ENCODE measurements at regions not wholly inside any gene's neighbourhood (a gene's known extent, or its start where the extent isn't known, plus 50 kb on each side); places are given as distances from the start of the nearest gene placed in this dataset.
"Not testable (repeated sequence)": the region's sequence is repeated elsewhere in the genome, so short reads cannot be mapped to it uniquely, and the experiment has no call there.

- no peaks in the 10 kb centered on the region for H3F3A ChIP-seq (ENCODE audit: insufficient read depth, low read length)
- H3K79me2 ChIP-seq (ENCODE audit: insufficient read depth, low read length), result no peaks in the 10 kb centered on the region
- H2AFZ ChIP-seq (ENCODE audit: low read length), result no peak overlapping the region
- no peaks in the 10 kb centered on the region for H3K9me3 ChIP-seq (ENCODE audit: low read length)
- H3K4me1 ChIP-seq (ENCODE audit: insufficient read depth, low read length, severe bottlenecking), result no peaks in the 10 kb centered on the region
- no peak overlapping the region for H3K27ac ChIP-seq (ENCODE audit: low read depth, low read length, poor library complexity, severe bottlenecking)
- no peak overlapping the region for H3K4me3 ChIP-seq (ENCODE audit: low read depth, low read length, poor library complexity, severe bottlenecking)
- H3K36me3 ChIP-seq (ENCODE audit: insufficient read depth, low read length), result no peaks in the 10 kb centered on the region
- TF ChIP-seq, protein P1, sequence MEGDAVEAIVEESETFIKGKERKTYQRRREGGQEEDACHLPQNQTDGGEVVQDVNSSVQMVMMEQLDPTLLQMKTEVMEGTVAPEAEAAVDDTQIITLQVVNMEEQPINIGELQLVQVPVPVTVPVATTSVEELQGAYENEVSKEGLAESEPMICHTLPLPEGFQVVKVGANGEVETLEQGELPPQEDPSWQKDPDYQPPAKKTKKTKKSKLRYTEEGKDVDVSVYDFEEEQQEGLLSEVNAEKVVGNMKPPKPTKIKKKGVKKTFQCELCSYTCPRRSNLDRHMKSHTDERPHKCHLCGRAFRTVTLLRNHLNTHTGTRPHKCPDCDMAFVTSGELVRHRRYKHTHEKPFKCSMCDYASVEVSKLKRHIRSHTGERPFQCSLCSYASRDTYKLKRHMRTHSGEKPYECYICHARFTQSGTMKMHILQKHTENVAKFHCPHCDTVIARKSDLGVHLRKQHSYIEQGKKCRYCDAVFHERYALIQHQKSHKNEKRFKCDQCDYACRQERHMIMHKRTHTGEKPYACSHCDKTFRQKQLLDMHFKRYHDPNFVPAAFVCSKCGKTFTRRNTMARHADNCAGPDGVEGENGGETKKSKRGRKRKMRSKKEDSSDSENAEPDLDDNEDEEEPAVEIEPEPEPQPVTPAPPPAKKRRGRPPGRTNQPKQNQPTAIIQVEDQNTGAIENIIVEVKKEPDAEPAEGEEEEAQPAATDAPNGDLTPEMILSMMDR (IDR thresholded peaks at IDR 0.05; ENCODE audit: low read length), result no peak
- no peak for TF ChIP-seq EZH2 (IDR thresholded peaks at IDR 0.05; ENCODE audit: borderline replicate concordance, low read length)
- H3K9ac ChIP-seq (ENCODE audit: low read length), result no peak overlapping the region
- H3K4me2 ChIP-seq (ENCODE audit: low read length), result no peak overlapping the region
- no peaks in the 10 kb centered on the region for H3K27me3 ChIP-seq (ENCODE audit: insufficient read depth, low read length)
- H4K20me1 ChIP-seq (ENCODE audit: insufficient read depth, low read length), result no peaks in the 10 kb centered on the region
- no peaks in the 10 kb centered on the region for H3K9me2 ChIP-seq (ENCODE audit: low read depth, low read length)
Measured at GRCh38 chr10:9149134-9149533, 1094.6 kb downstream of the GATA3 start.

DNA sequence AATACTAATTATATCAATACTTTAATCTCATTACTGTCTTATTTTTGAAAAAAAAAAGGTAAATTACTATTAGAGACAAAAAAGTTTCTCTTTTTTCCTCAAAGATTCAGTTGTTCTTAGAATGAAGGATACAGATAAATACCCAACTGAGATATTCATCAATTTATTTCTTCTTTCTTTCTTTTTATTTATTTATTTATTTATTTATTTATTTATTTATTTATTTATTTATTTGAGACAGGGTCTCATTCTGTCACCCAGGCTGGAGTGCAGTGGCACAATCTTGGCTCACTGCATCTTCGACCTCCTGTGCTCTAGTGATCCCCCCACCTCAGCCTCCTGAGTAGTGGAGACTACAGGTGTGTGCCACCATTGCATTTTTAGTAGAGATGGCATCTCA, 1098.6 kb downstream of the GATA3 start:
- H3K9me2 ChIP-seq (ENCODE audit: low read depth, low read length); H3K9ac ChIP-seq (ENCODE audit: low read length); H3K9me3 ChIP-seq (ENCODE audit: low read length); H4K20me1 ChIP-seq (ENCODE audit: insufficient read depth, low read length); H3F3A ChIP-seq (ENCODE audit: insufficient read depth, low read length); H3K27me3 ChIP-seq (ENCODE audit: insufficient read depth, low read length); H3K4me1 ChIP-seq (ENCODE audit: insufficient read depth, low read length, severe bottlenecking); H3K4me2 ChIP-seq (ENCODE audit: low read length); H3K36me3 ChIP-seq (ENCODE audit: insufficient read depth, low read length); H3K27ac ChIP-seq (ENCODE audit: low read depth, low read length, poor library complexity, severe bottlenecking); H3K4me3 ChIP-seq (ENCODE audit: low read depth, low read length, poor library complexity, severe bottlenecking); H3K79me2 ChIP-seq (ENCODE audit: insufficient read depth, low read length); H2AFZ ChIP-seq (ENCODE audit: low read length): not testable (repeated sequence)

GRCh38 chr10:9157656-9158055, 1103.2 kb downstream of the GATA3 start:
- Histone ChIP-seq H3K9me2 (ENCODE audit: low read depth, low read length) (no peaks in the 10 kb centered on the region), H3K36me3 (ENCODE audit: insufficient read depth, low read length) (no peaks in the 10 kb centered on the region), H3K4me1 (ENCODE audit: insufficient read depth, low read length, severe bottlenecking) (no peaks in the 10 kb centered on the region), H3K9ac (ENCODE audit: low read length) (no peak overlapping the region), H3K9me3 (ENCODE audit: low read length) (no peaks in the 10 kb centered on the region), H3K27ac (ENCODE audit: low read depth, low read length, poor library complexity, severe bottlenecking) (no peak overlapping the region), H3K4me3 (ENCODE audit: low read depth, low read length, poor library complexity, severe bottlenecking) (no peak overlapping the region), H3F3A (ENCODE audit: insufficient read depth, low read length) (no peaks in the 10 kb centered on the region), H3K79me2 (ENCODE audit: insufficient read depth, low read length) (no peaks in the 10 kb centered on the region), H4K20me1 (ENCODE audit: insufficient read depth, low read length) (no peaks in the 10 kb centered on the region), H3K4me2 (ENCODE audit: low read length) (no peak overlapping the region), H2AFZ (ENCODE audit: low read length) (no peak overlapping the region), H3K27me3 (ENCODE audit: insufficient read depth, low read length) (no peaks in the 10 kb centered on the region)
- TF ChIP-seq, protein P1 (IDR thresholded peaks at IDR 0.05; ENCODE audit: low read length), result no peak
- TF ChIP-seq EZH2 (IDR thresholded peaks at IDR 0.05; ENCODE audit: borderline replicate concordance, low read length), result no peak

GRCh38 chr10:9158675-9159074, 1104.2 kb downstream of the GATA3 start:
- H3K4me3 ChIP-seq (ENCODE audit: low read depth, low read length, poor library complexity, severe bottlenecking), result no peak overlapping the region
- no peak overlapping the region for H3K27ac ChIP-seq (ENCODE audit: low read depth, low read length, poor library complexity, severe bottlenecking)
- TF ChIP-seq EZH2 (IDR thresholded peaks at IDR 0.05; ENCODE audit: borderline replicate concordance, low read length), result no peak
- TF ChIP-seq, protein P1 (IDR thresholded peaks at IDR 0.05; ENCODE audit: low read length), result no peak
- H3K27me3 ChIP-seq (ENCODE audit: insufficient read depth, low read length), result no peaks in the 10 kb centered on the region
- H3K9me2 ChIP-seq (ENCODE audit: low read depth, low read length), result no peaks in the 10 kb centered on the region
- no peak overlapping the region for H3K9ac ChIP-seq (ENCODE audit: low read length)
- H2AFZ ChIP-seq (ENCODE audit: low read length), result no peak overlapping the region
- no peak overlapping the region for H3K4me2 ChIP-seq (ENCODE audit: low read length)
- H4K20me1 ChIP-seq (ENCODE audit: insufficient read depth, low read length), result no peaks in the 10 kb centered on the region
- H3K36me3 ChIP-seq (ENCODE audit: insufficient read depth, low read length), result no peaks in the 10 kb centered on the region
- H3K4me1 ChIP-seq (ENCODE audit: insufficient read depth, low read length, severe bottlenecking), result no peaks in the 10 kb centered on the region
- H3K79me2 ChIP-seq (ENCODE audit: insufficient read depth, low read length), result no peaks in the 10 kb centered on the region
- no peaks in the 10 kb centered on the region for H3K9me3 ChIP-seq (ENCODE audit: low read length)
- H3F3A ChIP-seq (ENCODE audit: insufficient read depth, low read length), result no peaks in the 10 kb centered on the region
